ENCODE measurements at regions not wholly inside any gene's neighbourhood (a gene's known extent, or its start where the extent isn't known, plus 50 kb on each side); places are given as distances from the start of the nearest gene placed in this dataset.

- no peak overlapping the region for H3K4me3 Mint-ChIP-seq (ENCODE audit: low read depth)
- no peak for DNase-seq (ENCODE audit: low spot score, unreplicated experiment)
- H3K9me3 Mint-ChIP-seq (ENCODE audit: low read depth): no peaks in the 10 kb centered on the region
- no peak for TF ChIP-seq CTCF (IDR thresholded peaks at IDR 0.05; ENCODE audit: unreplicated experiment)
- H3K27ac Mint-ChIP-seq: no peak overlapping the region
- H3K36me3 Mint-ChIP-seq (ENCODE audit: insufficient read depth): no peaks in the 10 kb centered on the region
- H3K27me3 Mint-ChIP-seq: peaks cover 4% of the 10 kb centered on the region
- H3K4me1 Mint-ChIP-seq (ENCODE audit: low read depth): no peaks in the 10 kb centered on the region
Measured at GRCh38 chr3:13135811-13136321, 62.6 kb upstream of the IQSEC1 start.

- no peaks in the 10 kb centered on the region for H3K9me3 Mint-ChIP-seq (ENCODE audit: low read depth)
- no peak for DNase-seq (ENCODE audit: low spot score, unreplicated experiment)
- no peak overlapping the region for H3K27ac Mint-ChIP-seq
- no peak overlapping the region for H3K4me3 Mint-ChIP-seq (ENCODE audit: low read depth)
- no peaks in the 10 kb centered on the region for H3K4me1 Mint-ChIP-seq (ENCODE audit: low read depth)
- no peak for TF ChIP-seq CTCF (IDR thresholded peaks at IDR 0.05; ENCODE audit: unreplicated experiment)
- H3K36me3 Mint-ChIP-seq (ENCODE audit: insufficient read depth): no peaks in the 10 kb centered on the region
- H3K27me3 Mint-ChIP-seq: peaks cover 4% of the 10 kb centered on the region
Measured at GRCh38 chr3:13135251-13135810, 62.1 kb upstream of the IQSEC1 start.

- Mint-ChIP-seq H3K9me3 (ENCODE audit: low read depth) (no peaks in the 10 kb centered on the region), H3K4me1 (ENCODE audit: low read depth) (no peaks in the 10 kb centered on the region), H3K27ac (no peak overlapping the region), H3K27me3 (no peaks in the 10 kb centered on the region), H3K36me3 (ENCODE audit: insufficient read depth) (no peaks in the 10 kb centered on the region), H3K4me3 (ENCODE audit: low read depth) (no peak overlapping the region)
- no peak for DNase-seq (ENCODE audit: low spot score, unreplicated experiment)
- no peak for TF ChIP-seq CTCF (IDR thresholded peaks at IDR 0.05; ENCODE audit: unreplicated experiment)
Measured at GRCh38 chr3:13134879-13135206, 61.6 kb upstream of the IQSEC1 start.

DNA sequence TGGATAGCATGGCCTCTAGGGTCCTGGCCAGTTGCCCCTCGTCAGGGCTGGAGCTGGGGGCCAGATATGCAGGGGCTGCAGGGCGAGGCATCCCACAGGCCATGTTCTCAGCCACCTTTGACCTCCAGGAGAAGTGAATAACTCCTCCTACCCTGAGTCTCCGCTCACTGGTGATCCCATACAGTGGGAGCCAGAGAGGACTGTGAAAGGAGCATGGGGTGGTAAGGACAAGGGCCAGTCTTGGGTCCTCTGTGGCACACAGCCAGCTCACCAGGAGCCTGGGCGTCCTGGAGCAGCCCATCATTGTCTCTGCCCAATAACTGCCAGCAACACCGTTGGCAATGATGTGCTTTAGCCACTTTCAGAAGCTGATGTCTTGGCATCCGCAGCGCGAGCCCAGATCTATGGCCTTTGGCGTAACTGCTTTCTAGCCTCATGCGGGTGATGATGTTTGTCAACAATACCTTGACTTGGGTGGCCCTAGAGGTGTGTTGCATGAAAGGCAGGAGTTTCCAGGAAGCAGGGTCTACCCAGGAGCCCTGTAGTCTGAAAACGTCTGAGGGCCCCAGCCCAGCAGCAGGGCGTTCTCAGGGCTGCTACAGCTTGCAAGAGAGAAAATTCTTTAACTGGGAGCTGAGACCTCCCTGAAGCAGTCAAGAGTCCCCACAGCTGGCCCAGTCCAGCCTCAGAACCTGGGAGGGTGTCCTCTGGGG, 61.1 kb upstream of the IQSEC1 start:
- no peaks in the 10 kb centered on the region for H3K27me3 Mint-ChIP-seq
- no peak overlapping the region for H3K4me3 Mint-ChIP-seq (ENCODE audit: low read depth)
- no peaks in the 10 kb centered on the region for H3K9me3 Mint-ChIP-seq (ENCODE audit: low read depth)
- no peaks in the 10 kb centered on the region for H3K36me3 Mint-ChIP-seq (ENCODE audit: insufficient read depth)
- no peak for TF ChIP-seq CTCF (IDR thresholded peaks at IDR 0.05; ENCODE audit: unreplicated experiment)
- H3K27ac Mint-ChIP-seq: no peak overlapping the region
- H3K4me1 Mint-ChIP-seq (ENCODE audit: low read depth): no peaks in the 10 kb centered on the region
- no peak for DNase-seq (ENCODE audit: low spot score, unreplicated experiment)

DNA sequence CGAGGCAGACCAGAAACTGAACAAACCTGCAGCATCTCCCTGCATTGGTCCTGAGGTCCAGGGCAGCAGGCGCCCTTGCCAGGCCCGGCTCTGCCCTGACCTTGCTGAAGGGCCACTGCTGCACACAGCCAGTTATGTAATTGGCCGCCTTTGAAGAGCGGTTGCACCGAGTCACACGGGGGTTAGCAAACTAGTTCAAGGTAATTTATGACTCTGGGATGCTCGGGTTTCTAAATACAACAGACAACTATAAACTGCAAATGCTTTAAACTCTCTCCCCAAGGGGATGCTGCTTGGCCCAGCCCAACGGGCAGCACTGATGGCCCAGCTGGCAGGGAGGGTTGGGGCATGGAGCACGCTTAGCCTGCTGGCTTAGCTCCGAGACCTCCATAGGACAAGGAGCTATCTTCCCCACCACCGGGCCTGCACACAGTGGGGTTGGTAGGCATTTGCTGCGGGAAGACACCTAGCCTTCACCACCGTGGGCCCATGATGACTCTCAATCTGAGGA, 60.3 kb upstream of the IQSEC1 start:
- Mint-ChIP-seq H3K9me3 (ENCODE audit: low read depth) (no peaks in the 10 kb centered on the region), H3K36me3 (ENCODE audit: insufficient read depth) (no peaks in the 10 kb centered on the region), H3K4me3 (ENCODE audit: low read depth) (no peak overlapping the region), H3K27me3 (no peaks in the 10 kb centered on the region), H3K27ac (no peak overlapping the region), H3K4me1 (ENCODE audit: low read depth) (no peaks in the 10 kb centered on the region)
- no peak for DNase-seq (ENCODE audit: low spot score, unreplicated experiment)
- no peak for TF ChIP-seq CTCF (IDR thresholded peaks at IDR 0.05; ENCODE audit: unreplicated experiment)
